ENCODE measurements at regions not wholly inside any gene's neighbourhood (a gene's known extent, or its start where the extent isn't known, plus 50 kb on each side); places are given as distances from the start of the nearest gene placed in this dataset.

DNA sequence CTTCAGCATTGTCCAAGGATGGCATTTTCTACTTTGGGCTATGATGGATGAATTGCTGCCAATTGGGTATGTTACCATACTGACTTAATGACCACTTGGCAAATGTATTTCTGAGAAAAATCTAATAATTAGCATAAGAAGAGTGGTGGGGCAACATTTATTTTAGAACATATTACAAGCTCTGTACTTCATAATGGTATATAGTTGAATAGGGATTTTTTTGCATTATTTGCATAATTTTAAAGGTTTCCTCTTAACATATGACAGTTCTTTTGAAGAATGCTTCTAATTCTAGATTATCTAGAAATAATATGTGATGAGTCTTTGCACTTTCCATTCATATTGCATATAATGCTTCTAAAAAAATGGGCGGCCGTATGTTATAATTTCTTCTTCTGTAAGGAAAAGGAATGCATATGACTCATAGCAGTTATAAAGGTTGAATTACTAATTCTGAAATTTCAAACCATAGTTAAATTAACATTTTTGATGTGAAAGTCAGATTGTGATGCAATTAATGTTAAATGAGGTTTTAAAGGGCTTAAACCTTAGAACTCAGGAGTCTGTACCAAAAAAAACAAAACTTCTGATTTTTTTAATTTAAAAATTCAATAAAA is 1652.3 kb upstream of the SLC39A10 start:
- TF ChIP-seq, protein P1, sequence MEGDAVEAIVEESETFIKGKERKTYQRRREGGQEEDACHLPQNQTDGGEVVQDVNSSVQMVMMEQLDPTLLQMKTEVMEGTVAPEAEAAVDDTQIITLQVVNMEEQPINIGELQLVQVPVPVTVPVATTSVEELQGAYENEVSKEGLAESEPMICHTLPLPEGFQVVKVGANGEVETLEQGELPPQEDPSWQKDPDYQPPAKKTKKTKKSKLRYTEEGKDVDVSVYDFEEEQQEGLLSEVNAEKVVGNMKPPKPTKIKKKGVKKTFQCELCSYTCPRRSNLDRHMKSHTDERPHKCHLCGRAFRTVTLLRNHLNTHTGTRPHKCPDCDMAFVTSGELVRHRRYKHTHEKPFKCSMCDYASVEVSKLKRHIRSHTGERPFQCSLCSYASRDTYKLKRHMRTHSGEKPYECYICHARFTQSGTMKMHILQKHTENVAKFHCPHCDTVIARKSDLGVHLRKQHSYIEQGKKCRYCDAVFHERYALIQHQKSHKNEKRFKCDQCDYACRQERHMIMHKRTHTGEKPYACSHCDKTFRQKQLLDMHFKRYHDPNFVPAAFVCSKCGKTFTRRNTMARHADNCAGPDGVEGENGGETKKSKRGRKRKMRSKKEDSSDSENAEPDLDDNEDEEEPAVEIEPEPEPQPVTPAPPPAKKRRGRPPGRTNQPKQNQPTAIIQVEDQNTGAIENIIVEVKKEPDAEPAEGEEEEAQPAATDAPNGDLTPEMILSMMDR (IDR thresholded peaks at IDR 0.05; ENCODE audit: low read length): no peak
- no peak for TF ChIP-seq EZH2phosphoT487 (IDR thresholded peaks at IDR 0.05; ENCODE audit: low read length)
